K562 (cell line): ENCODE measurements at regions not wholly inside any gene's neighbourhood (a gene's known extent, or its start where the extent isn't known, plus 50 kb on each side); places are given as distances from the start of the nearest gene placed in this dataset.

Source experiments
- IRF2 ChIP-seq: sonication (generic); formaldehyde crosslinking; IDR thresholded peaks from 2 replicates; pipeline ENCODE4 v1.8.1; 2022; ENCODE audit warnings: mild to moderate bottlenecking, missing genetic modification reagents
- NFRKB ChIP-seq: fragments of 450-650 bp; IDR thresholded peaks from 2 replicates; pipeline ENCODE4 v1.6.1; 2016; ENCODE audit warnings: low read depth
- POLR2A ChIP-seq: fragments of 450-650 bp; conservative IDR thresholded peaks from 2 replicates; pipeline ENCODE4 v1.6.1; 2016
- RBM25 ChIP-seq: fragments of 200-400 bp; formaldehyde crosslinking; IDR thresholded peaks from 2 replicates; pipeline ENCODE4 v1.6.1; 2018; ENCODE audit warnings: low read length, low read depth, moderate library complexity; ENCODE audit not compliant: severe bottlenecking
- SAFB ChIP-seq: fragments of 200-400 bp; formaldehyde crosslinking; IDR thresholded peaks from 2 replicates; pipeline ENCODE4 v1.6.1; 2017; ENCODE audit warnings: low read depth, low read length, borderline replicate concordance
- SIN3A ChIP-seq, 2 experiments: fragments of 150-350 bp in 1 of 2; IDR thresholded peaks; 2 replicates each; pipeline ENCODE4 v1.6.1; 2011 to 2016; ENCODE audit warnings: borderline replicate concordance in 2 of 2, low read depth in 2 of 2, low read length in 2 of 2, mild to moderate bottlenecking in 2 of 2, moderate library complexity in 2 of 2; ENCODE audit not compliant: control insufficient read depth in 1 of 2
- SMAD3 ChIP-seq: fragments of 450-650 bp; formaldehyde crosslinking; conservative IDR thresholded peaks from 2 replicates; pipeline ENCODE4 v1.4.0; 2020; ENCODE audit warnings: mild to moderate bottlenecking
- SMC3 ChIP-seq: conservative IDR thresholded peaks from 2 replicates; pipeline ENCODE4 v1.6.1; 2011; ENCODE audit warnings: low read depth, low read length, improper control_type of control experiment; ENCODE audit not compliant: insufficient read depth
- TARDBP ChIP-seq: fragments of 450-650 bp; IDR thresholded peaks from 2 replicates; pipeline ENCODE4 v1.6.1; 2016
- ZKSCAN3 ChIP-seq: fragments of 250-450 bp; sonication (Bioruptor Pico); IDR thresholded peaks from 2 replicates; pipeline ENCODE4 v1.4.0; 2020
- ZNF124 ChIP-seq: sonication (generic); formaldehyde crosslinking; IDR thresholded peaks from 2 replicates; pipeline ENCODE4 v1.8.1; 2022; ENCODE audit warnings: missing genetic modification reagents
- TF ChIP-seq, protein P1 (sequence below), 2 experiments: fragments of 450-650 bp in 1 of 2; sonication (generic) in 1 of 2; formaldehyde crosslinking; conservative IDR thresholded peaks; 2 replicates each; pipeline versions ENCODE4 v1.4.0 to v1.8.1; 2020 to 2022; ENCODE audit warnings: mild to moderate bottlenecking in 1 of 2, missing genetic modification reagents in 1 of 2
- TF ChIP-seq, protein P2 (sequence below): fragments of 250-450 bp; sonication (Bioruptor Pico); IDR thresholded peaks from 2 replicates; pipeline ENCODE4 v1.9.0; 2021; ENCODE audit warnings: mild to moderate bottlenecking
- TF ChIP-seq, protein P3 (sequence below): fragments of 150-350 bp; conservative IDR thresholded peaks from 2 replicates; pipeline ENCODE4 v1.6.1; 2014; ENCODE audit warnings: low read length

DNA sequence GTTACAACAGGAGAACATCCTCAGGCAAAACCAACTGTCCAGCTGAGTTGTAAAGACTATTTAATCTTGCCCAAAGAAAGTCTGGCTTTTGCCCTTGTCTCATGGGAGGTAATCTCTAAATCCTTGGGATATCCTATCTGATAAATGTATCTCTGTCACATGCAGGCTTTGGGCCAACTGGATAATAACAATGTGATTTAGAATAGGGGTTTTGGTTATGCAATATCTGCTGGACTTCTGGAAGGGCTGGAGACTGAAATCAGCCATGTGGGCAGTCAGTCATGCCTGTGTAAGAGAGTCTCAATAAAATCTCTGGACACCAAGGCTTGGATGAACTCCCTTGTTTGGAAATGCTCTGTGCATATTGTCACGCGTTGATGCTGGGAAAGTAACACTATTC is 56.3 kb upstream of the PRL start:
- TF ChIP-seq IRF2 (CRISPR knock-in tag) (no peak), SAFB (no peak), POLR2A (no peak), TARDBP (no peak), SMAD3 (CRISPR knock-in tag) (no peak), SIN3A (IDR thresholded peaks at IDR 0.05; ENCODE audit: borderline replicate concordance in 2 of 2, control insufficient read depth in 1 of 2, low read depth in 2 of 2, low read length in 2 of 2) (no peak), RBM25 (no peak), ZKSCAN3 (CRISPR knock-in tag) (no peak), ZNF124 (CRISPR knock-in tag) (no peak), NFRKB (no peak), SMC3 (no peak)
- TF ChIP-seq, protein P1, sequence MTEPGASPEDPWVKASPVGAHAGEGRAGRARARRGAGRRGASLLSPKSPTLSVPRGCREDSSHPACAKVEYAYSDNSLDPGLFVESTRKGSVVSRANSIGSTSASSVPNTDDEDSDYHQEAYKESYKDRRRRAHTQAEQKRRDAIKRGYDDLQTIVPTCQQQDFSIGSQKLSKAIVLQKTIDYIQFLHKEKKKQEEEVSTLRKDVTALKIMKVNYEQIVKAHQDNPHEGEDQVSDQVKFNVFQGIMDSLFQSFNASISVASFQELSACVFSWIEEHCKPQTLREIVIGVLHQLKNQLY (CRISPR knock-in tag; conservative IDR thresholded peaks at IDR 0.05): no peak
- TF ChIP-seq, protein P2, sequence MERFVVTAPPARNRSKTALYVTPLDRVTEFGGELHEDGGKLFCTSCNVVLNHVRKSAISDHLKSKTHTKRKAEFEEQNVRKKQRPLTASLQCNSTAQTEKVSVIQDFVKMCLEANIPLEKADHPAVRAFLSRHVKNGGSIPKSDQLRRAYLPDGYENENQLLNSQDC (CRISPR knock-in tag): no peak
- TF ChIP-seq, protein P3, sequence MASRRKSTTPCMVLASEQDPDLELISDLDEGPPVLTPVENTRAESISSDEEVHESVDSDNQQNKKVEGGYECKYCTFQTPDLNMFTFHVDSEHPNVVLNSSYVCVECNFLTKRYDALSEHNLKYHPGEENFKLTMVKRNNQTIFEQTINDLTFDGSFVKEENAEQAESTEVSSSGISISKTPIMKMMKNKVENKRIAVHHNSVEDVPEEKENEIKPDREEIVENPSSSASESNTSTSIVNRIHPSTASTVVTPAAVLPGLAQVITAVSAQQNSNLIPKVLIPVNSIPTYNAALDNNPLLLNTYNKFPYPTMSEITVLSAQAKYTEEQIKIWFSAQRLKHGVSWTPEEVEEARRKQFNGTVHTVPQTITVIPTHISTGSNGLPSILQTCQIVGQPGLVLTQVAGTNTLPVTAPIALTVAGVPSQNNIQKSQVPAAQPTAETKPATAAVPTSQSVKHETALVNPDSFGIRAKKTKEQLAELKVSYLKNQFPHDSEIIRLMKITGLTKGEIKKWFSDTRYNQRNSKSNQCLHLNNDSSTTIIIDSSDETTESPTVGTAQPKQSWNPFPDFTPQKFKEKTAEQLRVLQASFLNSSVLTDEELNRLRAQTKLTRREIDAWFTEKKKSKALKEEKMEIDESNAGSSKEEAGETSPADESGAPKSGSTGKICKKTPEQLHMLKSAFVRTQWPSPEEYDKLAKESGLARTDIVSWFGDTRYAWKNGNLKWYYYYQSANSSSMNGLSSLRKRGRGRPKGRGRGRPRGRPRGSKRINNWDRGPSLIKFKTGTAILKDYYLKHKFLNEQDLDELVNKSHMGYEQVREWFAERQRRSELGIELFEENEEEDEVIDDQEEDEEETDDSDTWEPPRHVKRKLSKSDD: no peak
